Uterus (tissue), 2 donors: ENCODE measurements at regions not wholly inside any gene's neighbourhood (a gene's known extent, or its start where the extent isn't known, plus 50 kb on each side); places are given as distances from the start of the nearest gene placed in this dataset.

ENCODE experiments used
- CTCF ChIP-seq, 4 experiments: fragments of 200-600 bp in 2 of 4; fragments of 450-650 bp in 2 of 4; sonication (generic) in 2 of 4; IDR thresholded peaks; one replicate each; pipeline ENCODE4 v1.5.1; 2016 to 2019; ENCODE audit warnings: antibody characterized with exemption in 4 of 4, mild to moderate bottlenecking in 2 of 4, moderate library complexity in 1 of 4
- POLR2A ChIP-seq, 2 donors: fragments of 450-650 bp; IDR thresholded peaks; one replicate each; pipeline ENCODE4 v1.6.1; 2016; ENCODE audit warnings: antibody characterized with exemption in 2 of 2, mild to moderate bottlenecking in 1 of 2, moderate library complexity in 1 of 2

- TF ChIP-seq POLR2A (IDR thresholded peaks at IDR 0.05) = no peak
- TF ChIP-seq CTCF (IDR thresholded peaks at IDR 0.05) = no peak
Observed at GRCh38 chr3:139117136-139117675, 72.5 kb upstream of the PRR23C start.
